GM12865 (cell line): ENCODE measurements at regions not wholly inside any gene's neighbourhood (a gene's known extent, or its start where the extent isn't known, plus 50 kb on each side); places are given as distances from the start of the nearest gene placed in this dataset.
A peak's percentile ranks its signal among the peaks of the same experiment; 100 is the strongest.

Source experiments
- DNase-seq: peaks from one replicate; pipeline ENCODE4 v3.0.0; 2010; ENCODE audit warnings: low read depth
- H3K4me3 ChIP-seq: 2 replicates; pipeline ENCODE4 v1.5.1; 2011; ENCODE audit warnings: mild to moderate bottlenecking, low read depth, low read length, control low read depth
- CTCF ChIP-seq: IDR thresholded peaks from 2 replicates; pipeline ENCODE4 v1.5.1; 2011; ENCODE audit warnings: low read length, control low read depth, low read depth, inconsistent platforms; ENCODE audit not compliant: insufficient read depth; ENCODE audit errors: missing control alignments

DNA sequence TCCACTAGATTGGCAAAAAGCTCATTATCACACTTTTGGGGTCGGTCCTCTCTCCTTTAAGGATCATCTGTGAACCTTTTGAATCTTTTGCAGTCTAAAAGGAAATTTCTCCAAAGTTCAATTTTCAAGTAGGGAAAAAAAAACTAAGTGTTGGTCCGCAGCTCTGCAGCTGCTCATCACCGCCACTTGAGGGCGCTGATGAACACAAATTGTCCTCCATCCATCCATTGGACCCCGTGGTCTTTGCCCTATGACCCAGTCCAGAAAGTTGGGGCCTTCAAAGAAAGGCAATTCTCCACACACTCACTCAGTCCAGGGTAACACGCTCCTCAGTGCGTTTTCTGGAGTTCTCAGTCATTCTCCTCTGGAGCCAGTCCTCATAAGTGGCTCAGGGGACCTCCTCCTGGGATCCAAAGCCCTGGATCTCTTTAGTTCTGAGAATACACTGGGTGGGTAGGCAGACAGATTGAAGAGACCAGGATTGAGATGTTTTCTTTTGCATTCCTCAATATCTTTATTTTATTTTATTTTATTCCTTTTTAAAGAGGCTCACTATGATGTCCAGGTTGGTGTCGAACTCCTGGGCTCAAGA lies 63.6 kb upstream of the SLC28A3 start:
- peak; percentile 66 for TF ChIP-seq CTCF
- H3K4me3 ChIP-seq = no peak overlapping the region
- peak; percentile 27 for DNase-seq

GRCh38 chr9:84405667-84406066 lies 65.1 kb upstream of the SLC28A3 start:
- DNase-seq = no peak
- no peak overlapping the region for H3K4me3 ChIP-seq
- TF ChIP-seq CTCF = no peak

GRCh38 chr9:84408416-84408815 lies 67.9 kb upstream of the SLC28A3 start:
- TF ChIP-seq CTCF = no peak
- no peak for DNase-seq
- no peak overlapping the region for H3K4me3 ChIP-seq

- DNase-seq = no peak
- H3K4me3 ChIP-seq = no peak overlapping the region
- TF ChIP-seq CTCF = no peak
Observed at GRCh38 chr9:84411683-84412267, 71.2 kb upstream of the SLC28A3 start.

- no peak for DNase-seq
- no peak for TF ChIP-seq CTCF
- no peak overlapping the region for H3K4me3 ChIP-seq
Observed at GRCh38 chr9:84412654-84413053, 72.1 kb upstream of the SLC28A3 start.

DNA sequence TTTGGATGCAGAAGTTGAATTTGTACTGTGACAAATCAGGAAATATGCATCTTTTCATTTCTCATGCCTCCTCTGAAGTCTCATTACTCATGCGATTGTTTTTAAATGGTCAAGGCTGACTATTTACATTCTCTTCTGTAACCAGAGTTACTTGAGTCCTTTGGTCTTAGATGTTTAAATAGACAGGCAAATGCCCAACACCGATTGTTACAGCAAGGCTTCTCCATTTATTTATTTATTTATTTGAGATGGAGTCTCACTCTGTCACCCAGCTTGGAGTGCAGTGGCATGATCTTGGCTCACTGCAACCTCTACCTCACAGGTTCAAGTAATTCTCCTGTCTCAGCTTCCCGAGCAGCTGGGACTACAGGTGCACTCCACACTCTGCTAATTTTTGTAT lies 72.7 kb upstream of the SLC28A3 start:
- no peak for DNase-seq
- TF ChIP-seq CTCF = no peak
- H3K4me3 ChIP-seq = no peak overlapping the region
